ENCODE measurements at regions not wholly inside any gene's neighbourhood (a gene's known extent, or its start where the extent isn't known, plus 50 kb on each side); places are given as distances from the start of the nearest gene placed in this dataset.
"Not testable (repeated sequence)": the region's sequence is repeated elsewhere in the genome, so short reads cannot be mapped to it uniquely, and the experiment has no call there.

- TF ChIP-seq POLR2AphosphoS5 (IDR thresholded peaks at IDR 0.05; ENCODE audit: low read depth, low read length) (no peak), POLR2A (IDR thresholded peaks at IDR 0.05; ENCODE audit: low read depth, low read length) (no peak), TAF1 (IDR thresholded peaks at IDR 0.05; ENCODE audit: borderline replicate concordance, low read depth, low read length) (no peak)
- DNase-seq (ENCODE audit: insufficient read length), result no peak
- no peak for FAIRE-seq
Observed at GRCh38 chr12:46609674-46610073, 216.1 kb downstream of the SLC38A4 start.

- DNase-seq (ENCODE audit: insufficient read length) (no peak), FAIRE-seq (no peak)
- TF ChIP-seq POLR2A (IDR thresholded peaks at IDR 0.05; ENCODE audit: low read depth, low read length), result no peak
Observed at GRCh38 chr12:46609273-46609623, 216.5 kb downstream of the SLC38A4 start.

GRCh38 chr12:46608431-46609272 is 217.1 kb downstream of the SLC38A4 start:
- no peak for TF ChIP-seq TAF1 (IDR thresholded peaks at IDR 0.05; ENCODE audit: borderline replicate concordance, low read depth, low read length)
- TF ChIP-seq POLR2A (IDR thresholded peaks at IDR 0.05; ENCODE audit: low read depth, low read length), result no peak
- no peak for TF ChIP-seq POLR2AphosphoS5 (IDR thresholded peaks at IDR 0.05; ENCODE audit: low read depth, low read length)
- FAIRE-seq (no peak), DNase-seq (ENCODE audit: insufficient read length) (no peak)

- FAIRE-seq (no peak), DNase-seq (ENCODE audit: insufficient read length) (no peak)
- TF ChIP-seq POLR2A (IDR thresholded peaks at IDR 0.05; ENCODE audit: low read depth, low read length), result no peak
- no peak for TF ChIP-seq POLR2AphosphoS5 (IDR thresholded peaks at IDR 0.05; ENCODE audit: low read depth, low read length)
- no peak for TF ChIP-seq TAF1 (IDR thresholded peaks at IDR 0.05; ENCODE audit: borderline replicate concordance, low read depth, low read length)
Observed at GRCh38 chr12:46604684-46605083, 221.1 kb downstream of the SLC38A4 start.

GRCh38 chr12:46603776-46604456 is 221.9 kb downstream of the SLC38A4 start:
- no peak for FAIRE-seq
- no peak for DNase-seq (ENCODE audit: insufficient read length)
- TF ChIP-seq POLR2A (IDR thresholded peaks at IDR 0.05; ENCODE audit: low read depth, low read length) (no peak), TAF1 (IDR thresholded peaks at IDR 0.05; ENCODE audit: borderline replicate concordance, low read depth, low read length) (no peak), POLR2AphosphoS5 (IDR thresholded peaks at IDR 0.05; ENCODE audit: low read depth, low read length) (no peak)

- DNase-seq (ENCODE audit: insufficient read length), result no peak
- no peak for FAIRE-seq
- no peak for TF ChIP-seq POLR2AphosphoS5 (IDR thresholded peaks at IDR 0.05; ENCODE audit: low read depth, low read length)
- no peak for TF ChIP-seq POLR2A (IDR thresholded peaks at IDR 0.05; ENCODE audit: low read depth, low read length)
- TF ChIP-seq TAF1 (IDR thresholded peaks at IDR 0.05; ENCODE audit: borderline replicate concordance, low read depth, low read length), result no peak
Observed at GRCh38 chr12:46602474-46602873, 223.3 kb downstream of the SLC38A4 start.

GRCh38 chr12:46590991-46591703 is 218.6 kb upstream of the SLC38A2 start:
- DNase-seq (ENCODE audit: insufficient read length) (no peak), FAIRE-seq (no peak)
- TF ChIP-seq TAF1 (IDR thresholded peaks at IDR 0.05; ENCODE audit: borderline replicate concordance, low read depth, low read length) (no peak), POLR2AphosphoS5 (IDR thresholded peaks at IDR 0.05; ENCODE audit: low read depth, low read length) (no peak), POLR2A (IDR thresholded peaks at IDR 0.05; ENCODE audit: low read depth, low read length) (no peak)

GRCh38 chr12:46585854-46586621 is 213.5 kb upstream of the SLC38A2 start:
- TF ChIP-seq TAF1 (IDR thresholded peaks at IDR 0.05; ENCODE audit: borderline replicate concordance, low read depth, low read length) (no peak), POLR2A (IDR thresholded peaks at IDR 0.05; ENCODE audit: low read depth, low read length) (no peak), POLR2AphosphoS5 (IDR thresholded peaks at IDR 0.05; ENCODE audit: low read depth, low read length) (no peak)
- no peak for DNase-seq (ENCODE audit: insufficient read length)
- FAIRE-seq, result no peak

GRCh38 chr12:46584098-46584497 is 211.5 kb upstream of the SLC38A2 start:
- FAIRE-seq, result not testable (repeated sequence)

GRCh38 chr12:46581990-46582389 is 209.4 kb upstream of the SLC38A2 start:
- FAIRE-seq, result not testable (repeated sequence)

More at GRCh38 chr12:46584098-46584497, 211.5 kb upstream of the SLC38A2 start:
- not testable (repeated sequence) for DNase-seq (ENCODE audit: insufficient read length)

GRCh38 chr12:46580445-46580844 is 207.9 kb upstream of the SLC38A2 start:
- DNase-seq (ENCODE audit: insufficient read length) (no peak), FAIRE-seq (no peak)
- TF ChIP-seq POLR2A (IDR thresholded peaks at IDR 0.05; ENCODE audit: low read depth, low read length) (no peak), POLR2AphosphoS5 (IDR thresholded peaks at IDR 0.05; ENCODE audit: low read depth, low read length) (no peak), TAF1 (IDR thresholded peaks at IDR 0.05; ENCODE audit: borderline replicate concordance, low read depth, low read length) (no peak)

More at GRCh38 chr12:46581990-46582389, 209.4 kb upstream of the SLC38A2 start:
- not testable (repeated sequence) for DNase-seq (ENCODE audit: insufficient read length)

Measured in GM12892 (cell line).